ENCODE measurements at regions not wholly inside any gene's neighbourhood (a gene's known extent, or its start where the extent isn't known, plus 50 kb on each side); places are given as distances from the start of the nearest gene placed in this dataset.

DNA sequence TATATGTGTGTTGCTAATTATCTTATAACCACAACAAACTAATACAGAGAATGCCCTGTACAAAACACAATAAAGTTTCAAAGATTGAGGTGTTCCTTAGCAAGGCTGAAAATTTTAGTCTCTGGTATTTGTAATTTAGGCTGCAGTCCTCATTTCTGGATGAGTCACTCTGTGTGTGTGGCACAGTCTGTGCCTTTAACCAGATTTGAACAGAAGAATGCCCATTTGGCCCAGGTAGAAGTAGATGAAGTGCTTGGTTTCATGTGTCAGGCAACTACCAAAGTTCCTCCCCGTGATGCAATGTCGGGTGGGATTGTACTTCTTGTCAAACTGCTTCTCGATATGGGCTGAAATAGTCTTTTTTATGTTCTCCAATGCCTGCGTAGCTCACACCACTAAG lies 91.6 kb upstream of the H2AZ1 start:
- no peak for TF ChIP-seq GATA2 (IDR thresholded peaks at IDR 0.05; ENCODE audit: low read depth, low read length)
- no peak for TF ChIP-seq GATA3 (IDR thresholded peaks at IDR 0.05; ENCODE audit: low read depth, low read length)

Data from SH-SY5Y (cell line).